SJSA1 (cell line): ENCODE measurements at regions not wholly inside any gene's neighbourhood (a gene's known extent, or its start where the extent isn't known, plus 50 kb on each side); places are given as distances from the start of the nearest gene placed in this dataset.

Experiments used
- DNase-seq, 2 experiments: peaks; one replicate each; pipeline ENCODE4 v3.0.0-alpha.2; 2015 to 2020; ENCODE audit warnings: low spot score in 2 of 2, low read depth in 1 of 2
- H3K27ac ChIP-seq: fragments of 250-450 bp; sonication (Bioruptor Pico); 2 replicates; pipeline ENCODE4 v1.5.1; 2020; ENCODE audit warnings: mild to moderate bottlenecking, moderate library complexity
- H3K27me3 ChIP-seq: fragments of 250-450 bp; sonication (Bioruptor Pico); replicated peaks from 2 replicates; pipeline ENCODE4 v1.5.1; 2020; ENCODE audit warnings: mild to moderate bottlenecking, moderate library complexity
- H3K36me3 ChIP-seq: fragments of 250-450 bp; sonication (Bioruptor Pico); 2 replicates; pipeline ENCODE4 v1.5.1; 2020; ENCODE audit warnings: mild to moderate bottlenecking
- H3K4me1 ChIP-seq: fragments of 250-450 bp; sonication (Bioruptor Pico); replicated peaks from 2 replicates; pipeline ENCODE4 v1.6.1; 2021; ENCODE audit warnings: mild to moderate bottlenecking
- H3K4me3 ChIP-seq: fragments of 250-450 bp; sonication (Bioruptor Pico); 2 replicates; pipeline ENCODE4 v1.5.1; 2020; ENCODE audit warnings: mild to moderate bottlenecking
- H3K9me3 ChIP-seq: fragments of 250-450 bp; sonication (Bioruptor Pico); replicated peaks from 2 replicates; pipeline ENCODE4 v1.5.1; 2020; ENCODE audit warnings: mild to moderate bottlenecking

GRCh38 chr3:154598166-154598565 is 168.2 kb upstream of the GPR149 start:
- H3K27me3 ChIP-seq: no peaks in the 10 kb centered on the region
- DNase-seq: no peak
- H3K36me3 ChIP-seq: no peaks in the 10 kb centered on the region
- no peaks in the 10 kb centered on the region for H3K4me1 ChIP-seq
- no peak overlapping the region for H3K4me3 ChIP-seq
- H3K27ac ChIP-seq: no peak overlapping the region
- H3K9me3 ChIP-seq: no peaks in the 10 kb centered on the region

GRCh38 chr3:154590675-154591384 is 160.8 kb upstream of the GPR149 start:
- no peak overlapping the region for H3K4me3 ChIP-seq
- H3K27ac ChIP-seq: no peak overlapping the region
- H3K9me3 ChIP-seq: no peaks in the 10 kb centered on the region
- no peaks in the 10 kb centered on the region for H3K36me3 ChIP-seq
- DNase-seq: no peak
- H3K4me1 ChIP-seq: no peaks in the 10 kb centered on the region
- no peaks in the 10 kb centered on the region for H3K27me3 ChIP-seq

- H3K4me3 ChIP-seq: no peak overlapping the region
- H3K36me3 ChIP-seq: no peaks in the 10 kb centered on the region
- no peak for DNase-seq
- no peaks in the 10 kb centered on the region for H3K27me3 ChIP-seq
- no peak overlapping the region for H3K27ac ChIP-seq
- no peaks in the 10 kb centered on the region for H3K9me3 ChIP-seq
- H3K4me1 ChIP-seq: no peaks in the 10 kb centered on the region
These were observed 158.8 kb upstream of the GPR149 start for GRCh38 chr3:154588831-154589230.

GRCh38 chr3:154584974-154585373 is 155.0 kb upstream of the GPR149 start:
- H3K4me1 ChIP-seq: no peaks in the 10 kb centered on the region
- no peaks in the 10 kb centered on the region for H3K9me3 ChIP-seq
- H3K36me3 ChIP-seq: no peaks in the 10 kb centered on the region
- H3K4me3 ChIP-seq: no peak overlapping the region
- DNase-seq: no peak
- H3K27me3 ChIP-seq: no peaks in the 10 kb centered on the region
- H3K27ac ChIP-seq: no peak overlapping the region

GRCh38 chr3:154584041-154584440 is 154.1 kb upstream of the GPR149 start:
- H3K36me3 ChIP-seq: no peaks in the 10 kb centered on the region
- no peak overlapping the region for H3K4me3 ChIP-seq
- H3K4me1 ChIP-seq: no peaks in the 10 kb centered on the region
- no peak for DNase-seq
- H3K27ac ChIP-seq: no peak overlapping the region
- no peaks in the 10 kb centered on the region for H3K9me3 ChIP-seq
- no peaks in the 10 kb centered on the region for H3K27me3 ChIP-seq

GRCh38 chr3:154583086-154583634 is 153.2 kb upstream of the GPR149 start:
- no peak for DNase-seq
- Histone ChIP-seq H3K4me3 (no peak overlapping the region), H3K36me3 (no peaks in the 10 kb centered on the region)

GRCh38 chr3:154582501-154582900 is 152.5 kb upstream of the GPR149 start:
- H3K4me1 ChIP-seq: no peaks in the 10 kb centered on the region
- DNase-seq: no peak
- no peaks in the 10 kb centered on the region for H3K27me3 ChIP-seq
- H3K27ac ChIP-seq: no peak overlapping the region
- H3K4me3 ChIP-seq: no peak overlapping the region
- no peaks in the 10 kb centered on the region for H3K36me3 ChIP-seq
- no peaks in the 10 kb centered on the region for H3K9me3 ChIP-seq

More at GRCh38 chr3:154583086-154583634, 153.2 kb upstream of the GPR149 start:
- Histone ChIP-seq H3K27me3 (no peaks in the 10 kb centered on the region), H3K4me1 (no peaks in the 10 kb centered on the region), H3K27ac (no peak overlapping the region), H3K9me3 (no peaks in the 10 kb centered on the region)

- no peaks in the 10 kb centered on the region for H3K27me3 ChIP-seq
- H3K4me3 ChIP-seq: no peak overlapping the region
- H3K36me3 ChIP-seq: no peaks in the 10 kb centered on the region
- no peak for DNase-seq
- H3K4me1 ChIP-seq: no peaks in the 10 kb centered on the region
- H3K9me3 ChIP-seq: no peaks in the 10 kb centered on the region
- no peak overlapping the region for H3K27ac ChIP-seq
These were observed 141.7 kb upstream of the GPR149 start for GRCh38 chr3:154571553-154572226.

GRCh38 chr3:154568064-154568463 is 138.1 kb upstream of the GPR149 start:
- Histone ChIP-seq H3K27ac (no peak overlapping the region), H3K9me3 (no peaks in the 10 kb centered on the region), H3K4me3 (no peak overlapping the region), H3K36me3 (no peaks in the 10 kb centered on the region), H3K4me1 (no peaks in the 10 kb centered on the region), H3K27me3 (no peaks in the 10 kb centered on the region)
- no peak for DNase-seq

GRCh38 chr3:154559623-154560022 is 129.6 kb upstream of the GPR149 start:
- no peaks in the 10 kb centered on the region for H3K27me3 ChIP-seq
- no peaks in the 10 kb centered on the region for H3K4me1 ChIP-seq
- no peaks in the 10 kb centered on the region for H3K9me3 ChIP-seq
- DNase-seq: no peak
- H3K27ac ChIP-seq: no peak overlapping the region
- no peaks in the 10 kb centered on the region for H3K36me3 ChIP-seq
- H3K4me3 ChIP-seq: no peak overlapping the region

- 0 out of 2 replicates have a peak, but pooled peaks cover 2% of the 10 kb centered on the region for H3K27me3 ChIP-seq
- DNase-seq: no peak
- no peaks in the 10 kb centered on the region for H3K36me3 ChIP-seq
These were observed 122.3 kb upstream of the GPR149 start for GRCh38 chr3:154552338-154552737.

GRCh38 chr3:154549391-154549790 is 119.4 kb upstream of the GPR149 start:
- no peak overlapping the region for H3K4me3 ChIP-seq
- 0 out of 2 replicates have a peak, but pooled peaks cover 2% of the 10 kb centered on the region for H3K27me3 ChIP-seq
- H3K27ac ChIP-seq: no peak overlapping the region
- no peak for DNase-seq
- no peaks in the 10 kb centered on the region for H3K36me3 ChIP-seq
- H3K4me1 ChIP-seq: no peaks in the 10 kb centered on the region
- no peaks in the 10 kb centered on the region for H3K9me3 ChIP-seq

More at GRCh38 chr3:154552338-154552737, 122.3 kb upstream of the GPR149 start:
- no peak overlapping the region for H3K4me3 ChIP-seq
- no peaks in the 10 kb centered on the region for H3K4me1 ChIP-seq
- no peaks in the 10 kb centered on the region for H3K9me3 ChIP-seq
- H3K27ac ChIP-seq: no peak overlapping the region

GRCh38 chr3:154548341-154548740 is 118.4 kb upstream of the GPR149 start:
- Histone ChIP-seq H3K27me3 (0 out of 2 replicates have a peak, but pooled peaks cover 2% of the 10 kb centered on the region), H3K4me3 (no peak overlapping the region), H3K27ac (no peak overlapping the region), H3K9me3 (no peaks in the 10 kb centered on the region), H3K4me1 (no peaks in the 10 kb centered on the region), H3K36me3 (no peaks in the 10 kb centered on the region)
- DNase-seq: no peak

GRCh38 chr3:154542837-154543236 is 112.8 kb upstream of the GPR149 start:
- no peaks in the 10 kb centered on the region for H3K27me3 ChIP-seq
- no peak overlapping the region for H3K4me3 ChIP-seq
- H3K36me3 ChIP-seq: no peaks in the 10 kb centered on the region
- H3K4me1 ChIP-seq: no peaks in the 10 kb centered on the region
- H3K9me3 ChIP-seq: no peaks in the 10 kb centered on the region
- no peak overlapping the region for H3K27ac ChIP-seq
- DNase-seq: no peak
